GM18519 (cell line): ENCODE measurements at regions not wholly inside any gene's neighbourhood (a gene's known extent, or its start where the extent isn't known, plus 50 kb on each side); places are given as distances from the start of the nearest gene placed in this dataset.
"Not testable (repeated sequence)": the region's sequence is repeated elsewhere in the genome, so short reads cannot be mapped to it uniquely, and the experiment has no call there.

Source experiments
- ATAC-seq: cut with Tn5 transposase; IDR thresholded peaks from one replicate; pipeline ENCODE4 v1.9.1; 2021; ENCODE audit warnings: mild to moderate bottlenecking, moderate library complexity; ENCODE audit not compliant: unreplicated experiment, low FRiP score

- ATAC-seq: no peak
Observed at GRCh38 chr17:69669441-69670178, 255.1 kb downstream of the MAP2K6 start.

GRCh38 chr17:69672924-69673323, 258.4 kb downstream of the MAP2K6 start:
- no peak for ATAC-seq

DNA sequence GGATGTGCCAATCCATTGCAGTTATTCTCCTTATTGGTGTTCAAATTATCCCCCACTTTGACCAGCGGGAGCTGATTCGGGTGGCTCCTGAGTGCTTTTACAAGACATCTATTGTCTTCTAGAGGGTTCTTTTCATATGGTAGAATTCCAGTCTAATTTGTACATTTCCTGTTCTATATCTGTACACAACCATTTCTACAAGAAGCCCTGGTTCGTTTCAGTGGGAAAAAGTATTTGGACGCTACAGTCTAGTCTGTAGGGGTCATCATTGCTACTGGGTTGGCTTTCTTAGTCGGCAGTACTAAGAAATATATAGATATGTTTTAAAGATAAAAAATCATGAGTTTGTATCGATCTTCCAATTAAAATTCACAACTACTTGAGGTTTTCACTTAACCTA, 262.6 kb downstream of the MAP2K6 start:
- no peak for ATAC-seq

DNA sequence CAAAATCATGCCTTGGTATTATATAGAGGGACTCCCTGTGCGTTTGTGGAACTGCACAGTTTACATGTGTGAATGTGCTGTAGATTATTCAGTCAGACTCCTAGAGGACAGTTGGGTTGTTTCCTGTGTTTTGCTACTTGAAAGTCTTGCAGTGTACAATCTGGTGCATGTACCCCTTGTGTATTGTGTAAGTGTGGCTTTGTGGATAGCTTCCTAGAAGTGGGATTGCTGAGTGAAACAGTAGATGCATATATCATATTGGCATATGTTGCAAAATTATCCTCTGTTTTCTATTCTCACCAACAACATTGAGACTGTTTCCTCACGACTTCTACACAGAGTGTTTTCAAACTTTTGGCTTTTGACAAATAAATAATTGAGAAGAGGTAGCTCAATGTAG, 263.7 kb downstream of the MAP2K6 start:
- ATAC-seq: no peak

DNA sequence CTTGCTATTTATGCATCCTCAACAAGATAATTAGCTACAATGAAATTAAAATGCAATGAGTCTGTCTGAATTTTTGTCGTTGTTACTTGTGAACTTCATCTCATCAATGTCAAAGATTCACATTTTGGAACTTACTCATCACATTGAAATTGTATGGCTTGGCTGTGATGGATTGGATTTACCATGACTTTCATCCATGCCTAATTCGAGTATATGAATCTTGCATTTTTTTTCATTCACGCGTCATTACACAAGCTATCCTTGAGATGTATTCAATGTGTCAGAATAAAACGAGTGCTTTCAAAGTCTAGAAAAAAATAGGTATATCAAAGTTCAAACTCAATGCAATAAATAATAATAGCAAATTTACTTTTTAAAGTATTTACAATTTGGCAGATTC, 265.3 kb downstream of the MAP2K6 start:
- no peak for ATAC-seq

DNA sequence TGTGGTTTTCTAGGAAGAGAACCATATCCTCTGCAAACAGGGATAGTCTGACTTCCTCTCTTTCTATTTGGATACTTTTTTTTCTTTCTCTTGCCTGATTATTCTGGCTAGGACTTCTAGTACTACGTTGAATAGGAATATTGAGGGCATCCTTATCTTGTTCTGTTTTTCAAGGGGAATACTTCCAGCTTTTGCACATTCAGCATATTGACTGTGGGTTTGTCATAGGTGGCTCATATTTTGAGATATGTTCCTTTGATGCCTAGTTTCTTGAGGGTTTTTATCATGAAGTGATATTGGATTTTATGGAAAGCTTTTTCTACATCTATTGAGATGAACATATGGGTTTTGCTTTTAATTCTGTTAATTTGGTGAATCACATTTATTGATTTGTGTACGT, 269.8 kb downstream of the MAP2K6 start:
- no peak for ATAC-seq

GRCh38 chr17:69685150-69685549, 270.7 kb downstream of the MAP2K6 start:
- ATAC-seq: not testable (repeated sequence)

GRCh38 chr17:69690531-69690930, 276.0 kb downstream of the MAP2K6 start:
- no peak for ATAC-seq

- no peak for ATAC-seq
Observed at GRCh38 chr17:69692171-69692570, 277.7 kb downstream of the MAP2K6 start.

DNA sequence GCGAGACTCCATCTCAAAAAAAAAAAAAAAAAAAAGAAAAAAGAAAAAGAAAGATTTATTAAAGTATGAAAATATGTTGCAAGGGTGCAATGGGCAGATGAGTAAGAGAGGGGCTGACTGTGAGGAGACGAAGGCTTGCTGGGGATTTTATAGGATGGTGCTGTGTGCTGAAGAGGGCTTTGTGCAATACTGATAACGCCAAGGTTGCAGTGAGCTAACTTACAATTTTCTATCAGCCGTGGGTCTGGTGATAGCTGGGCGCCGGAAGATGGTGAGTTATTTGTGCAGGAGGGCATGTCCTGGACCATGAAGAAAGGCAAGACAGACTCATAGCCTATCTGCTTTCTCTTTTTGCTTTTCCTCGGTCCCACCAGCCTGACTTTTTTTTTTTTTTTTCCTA, 281.1 kb downstream of the MAP2K6 start:
- ATAC-seq: no peak

GRCh38 chr17:69696650-69697049, 282.2 kb downstream of the MAP2K6 start:
- ATAC-seq: no peak

DNA sequence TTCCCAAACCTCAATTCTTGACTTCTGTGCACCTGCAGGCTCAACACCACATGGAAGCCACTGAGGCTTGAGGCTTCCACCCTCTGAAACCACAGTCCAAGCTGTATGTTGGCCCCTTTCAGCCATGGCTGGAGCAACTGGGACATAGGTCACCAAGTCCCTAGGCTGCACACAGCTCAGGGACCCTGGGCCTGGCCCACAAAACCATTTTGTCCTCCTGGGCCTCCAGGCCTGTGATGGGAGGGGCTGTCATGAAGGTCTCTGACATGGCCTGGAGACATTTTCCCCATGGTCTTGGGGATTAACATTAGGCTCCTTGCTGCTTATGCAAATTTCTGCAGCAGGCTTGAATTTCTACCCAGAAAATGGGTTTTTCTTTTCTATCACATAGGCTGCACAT, 283.9 kb downstream of the MAP2K6 start:
- ATAC-seq: not testable (repeated sequence)

- ATAC-seq: no peak
Observed at GRCh38 chr17:69702078-69702477, 287.6 kb downstream of the MAP2K6 start.

DNA sequence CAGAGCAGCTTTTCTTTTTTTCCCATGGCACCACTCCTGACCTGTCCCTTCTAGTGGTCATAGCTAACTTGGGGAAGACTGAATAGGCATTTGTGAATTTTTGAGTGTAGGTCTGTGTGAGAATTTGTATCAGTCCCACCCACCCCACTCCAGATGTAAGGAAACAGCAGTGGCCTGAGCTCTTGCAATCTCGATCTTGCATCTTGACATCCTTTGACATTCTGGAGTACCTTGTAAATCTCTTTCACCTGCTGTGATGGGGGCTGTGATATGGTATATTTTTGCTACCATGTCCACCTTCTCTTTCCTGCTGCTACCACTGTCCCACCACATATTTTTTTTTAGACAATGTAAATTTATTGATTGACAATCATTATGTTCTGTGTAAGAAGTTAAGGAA, 289.3 kb downstream of the MAP2K6 start:
- no peak for ATAC-seq

DNA sequence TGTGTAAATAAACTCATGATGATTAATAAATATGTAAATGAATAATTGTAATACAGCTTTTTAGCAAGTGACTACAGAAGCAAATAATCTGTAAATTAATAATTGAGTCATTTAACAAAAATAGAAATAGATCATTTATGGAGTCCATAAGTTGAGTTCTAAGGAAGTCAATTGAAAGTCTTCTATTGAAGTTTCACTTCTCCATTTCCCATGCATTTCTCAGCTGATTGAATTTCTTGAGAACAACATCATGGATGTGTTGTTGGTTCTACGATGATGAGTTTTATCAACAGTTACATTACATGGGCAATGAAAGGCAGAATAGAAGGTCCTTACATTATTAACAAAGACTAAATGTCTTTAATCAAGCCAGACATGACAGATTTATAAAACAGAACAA, 290.4 kb downstream of the MAP2K6 start:
- ATAC-seq: no peak

DNA sequence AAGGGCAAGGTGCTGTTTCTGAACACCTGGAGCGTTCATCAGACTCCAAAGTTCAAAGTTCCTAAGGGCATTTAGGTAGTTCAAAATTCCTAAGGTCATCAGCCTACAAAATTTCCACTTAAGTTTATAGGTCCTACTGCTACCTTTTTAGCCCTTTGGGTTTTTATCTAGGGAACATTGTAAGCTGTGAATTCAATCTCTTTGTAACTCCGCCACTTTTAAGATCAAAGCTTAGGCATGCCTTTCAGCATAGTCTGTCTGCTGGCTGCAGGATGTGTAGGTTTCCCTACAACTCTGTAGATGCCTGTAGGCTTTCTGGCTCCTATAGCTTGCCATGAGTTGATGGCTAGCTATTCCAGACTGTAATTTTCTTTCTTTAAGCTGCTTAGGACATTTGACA, 291.6 kb downstream of the MAP2K6 start:
- ATAC-seq: no peak

- no peak for ATAC-seq
Observed at GRCh38 chr17:69709441-69709840, 294.9 kb downstream of the MAP2K6 start.

DNA sequence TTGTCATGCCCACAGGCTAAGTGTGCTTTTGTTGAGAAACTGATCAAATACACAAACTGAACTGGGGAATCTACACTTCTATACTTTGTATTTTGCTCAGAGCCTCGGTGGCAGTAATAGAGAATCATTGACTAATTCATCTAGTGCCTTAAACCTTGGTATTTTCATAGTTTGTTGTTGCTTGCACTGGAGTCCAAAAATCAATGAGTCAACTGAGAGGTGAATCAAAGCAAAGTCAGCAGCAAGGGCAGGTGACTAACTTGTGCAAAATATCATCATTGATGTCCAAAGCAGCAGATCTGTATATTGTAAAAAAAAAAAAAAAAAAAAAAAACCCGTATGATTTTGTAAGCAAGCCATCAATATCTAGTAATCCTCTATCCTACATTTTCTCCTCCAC, 296.4 kb downstream of the MAP2K6 start:
- ATAC-seq: no peak

- no peak for ATAC-seq
Observed at GRCh38 chr17:69711541-69711940, 297.0 kb downstream of the MAP2K6 start.

GRCh38 chr17:69712801-69713311, 298.4 kb downstream of the MAP2K6 start:
- no peak for ATAC-seq

GRCh38 chr17:69713815-69714214, 299.3 kb downstream of the MAP2K6 start:
- no peak for ATAC-seq

- ATAC-seq: no peak
Observed at GRCh38 chr17:69714669-69715068, 300.2 kb downstream of the MAP2K6 start.

GRCh38 chr17:69715656-69716055, 301.2 kb downstream of the MAP2K6 start:
- ATAC-seq: no peak
